NCI-H526 (cell line): ENCODE measurements at regions not wholly inside any gene's neighbourhood (a gene's known extent, or its start where the extent isn't known, plus 50 kb on each side); places are given as distances from the start of the nearest gene placed in this dataset.
A peak's percentile ranks its signal among the peaks of the same experiment; 100 is the strongest.

Source experiments
- DNase-seq, 2 experiments: peaks; one replicate each; lab custom pipeline; 2025; lab: John Stamatoyannopoulos, UW

GRCh38 chr7:112594397-112594796, 113.6 kb downstream of the LSMEM1 start:
- no peak for DNase-seq

- no peak for DNase-seq
Measured at GRCh38 chr7:112596260-112596659, 115.5 kb downstream of the LSMEM1 start.

- no peak for DNase-seq
Measured at GRCh38 chr7:112596981-112597380, 116.2 kb downstream of the LSMEM1 start.

- DNase-seq: no peak
Measured at GRCh38 chr7:112603673-112604072, 122.9 kb downstream of the LSMEM1 start.

GRCh38 chr7:112610636-112611035, 129.8 kb downstream of the LSMEM1 start:
- no peak for DNase-seq

GRCh38 chr7:112615701-112616100, 134.9 kb downstream of the LSMEM1 start:
- no peak for DNase-seq

- DNase-seq: no peak
Measured at GRCh38 chr7:112616295-112616694, 135.5 kb downstream of the LSMEM1 start.

GRCh38 chr7:112619343-112619742, 138.6 kb downstream of the LSMEM1 start:
- DNase-seq: no peak

GRCh38 chr7:112622159-112622715, 141.4 kb downstream of the LSMEM1 start:
- no peak for DNase-seq

- no peak for DNase-seq
Measured at GRCh38 chr7:112624416-112624815, 143.6 kb downstream of the LSMEM1 start.

GRCh38 chr7:112630565-112630964, 149.8 kb downstream of the LSMEM1 start:
- DNase-seq: no peak

- no peak for DNase-seq
Measured at GRCh38 chr7:112634107-112634506, 153.3 kb downstream of the LSMEM1 start.

- no peak for DNase-seq
Measured at GRCh38 chr7:112635742-112636141, 154.5 kb downstream of the TMEM168 start.

GRCh38 chr7:112638675-112639400, 151.4 kb downstream of the TMEM168 start:
- no peak for DNase-seq

GRCh38 chr7:112640685-112641084, 149.5 kb downstream of the TMEM168 start:
- no peak for DNase-seq

GRCh38 chr7:112646783-112647182, 143.4 kb downstream of the TMEM168 start:
- DNase-seq: peak in 1 of 2 experiments; percentile 12

- no peak for DNase-seq
Measured at GRCh38 chr7:112648781-112649180, 141.4 kb downstream of the TMEM168 start.

- DNase-seq: no peak
Measured at GRCh38 chr7:112649560-112649959, 140.6 kb downstream of the TMEM168 start.

GRCh38 chr7:112654322-112655216, 135.6 kb downstream of the TMEM168 start:
- DNase-seq: no peak

- peak in 1 of 2 experiments; percentile 21 for DNase-seq
Measured at GRCh38 chr7:112665709-112666108, 124.5 kb downstream of the TMEM168 start.

GRCh38 chr7:112668561-112668960, 121.6 kb downstream of the TMEM168 start:
- no peak for DNase-seq

GRCh38 chr7:112669306-112669705, 120.9 kb downstream of the TMEM168 start:
- no peak for DNase-seq

GRCh38 chr7:112670193-112670592, 120.0 kb downstream of the TMEM168 start:
- DNase-seq: no peak
